ENCODE measurements at regions not wholly inside any gene's neighbourhood (a gene's known extent, or its start where the extent isn't known, plus 50 kb on each side); places are given as distances from the start of the nearest gene placed in this dataset.

DNA sequence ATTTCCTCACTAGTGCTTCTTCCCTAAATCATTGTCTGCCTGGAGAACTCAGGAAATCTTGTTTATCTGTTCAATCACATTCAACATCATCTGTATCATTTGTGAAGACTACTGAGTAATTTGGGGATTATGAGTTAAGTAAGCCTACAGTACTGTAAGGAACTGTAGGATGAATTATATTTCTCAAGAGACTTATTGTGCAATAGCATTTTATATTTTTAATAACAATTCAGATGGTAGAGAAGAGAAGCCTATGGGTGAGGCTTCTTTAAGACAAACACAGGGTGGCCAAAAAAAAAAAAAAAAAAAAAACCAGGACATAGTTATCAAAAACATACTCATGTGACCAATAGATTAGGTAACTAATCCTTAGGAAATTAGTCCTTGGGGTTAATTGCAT is 282.7 kb downstream of the FAM181B start (continued):
- TF ChIP-seq, protein P1, sequence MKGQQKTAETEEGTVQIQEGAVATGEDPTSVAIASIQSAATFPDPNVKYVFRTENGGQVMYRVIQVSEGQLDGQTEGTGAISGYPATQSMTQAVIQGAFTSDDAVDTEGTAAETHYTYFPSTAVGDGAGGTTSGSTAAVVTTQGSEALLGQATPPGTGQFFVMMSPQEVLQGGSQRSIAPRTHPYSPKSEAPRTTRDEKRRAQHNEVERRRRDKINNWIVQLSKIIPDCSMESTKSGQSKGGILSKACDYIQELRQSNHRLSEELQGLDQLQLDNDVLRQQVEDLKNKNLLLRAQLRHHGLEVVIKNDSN (IDR thresholded peaks at IDR 0.05; ENCODE audit: borderline replicate concordance, extremely low read length, insufficient read depth, low read depth, low read length) = no peak

DNA sequence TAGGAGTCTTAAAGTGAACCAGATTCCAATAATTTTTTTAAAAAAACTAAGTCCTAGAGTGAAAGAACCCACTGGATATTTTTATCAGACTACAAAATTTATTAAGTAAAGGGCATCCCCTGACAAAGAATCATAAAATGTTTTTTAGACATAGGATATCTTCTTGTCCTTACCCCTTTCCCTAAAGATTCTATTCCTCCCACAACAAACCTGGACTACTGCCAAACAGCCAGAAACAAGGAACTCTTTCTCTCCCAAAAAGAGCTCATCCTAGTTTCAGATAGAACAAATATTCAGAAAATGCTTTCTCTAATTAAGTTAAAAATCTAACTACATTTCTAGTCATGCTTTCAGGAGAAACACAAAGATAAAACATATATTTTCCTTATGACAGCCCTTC is 327.1 kb downstream of the FAM181B start:
- no peaks in the 10 kb centered on the region for H4K20me1 ChIP-seq (ENCODE audit: control insufficient read depth, insufficient read depth)
- H3K27me3 ChIP-seq (replicated peaks in 1 of 2; ENCODE audit: control insufficient read depth in 2 of 2, insufficient read depth in 2 of 2, low read length in 1 of 2) = no peaks in the 10 kb centered on the region; a peak in 1 of 4 replicates
- H3K4me3 ChIP-seq = no peak overlapping the region
- intact Hi-C loops (cut with micrococcal nuclease; ENCODE audit: unreplicated experiment) (no loop called here), in situ Hi-C loops (cut with MboI) (no loop called here)
- no peaks in the 10 kb centered on the region for H3K79me2 ChIP-seq (ENCODE audit: control insufficient read depth, insufficient read depth, low read length)
- no peak overlapping the region for H2AFZ ChIP-seq (ENCODE audit: control insufficient read depth, low read depth, low read length)
- no peaks in the 10 kb centered on the region for H3K9me3 ChIP-seq (replicated peaks; ENCODE audit: control insufficient read depth, insufficient read depth, low read length)
- H3K4me2 ChIP-seq (ENCODE audit: control insufficient read depth, insufficient read depth) = no peak overlapping the region
- no peak for DNase-seq (ENCODE audit: low read depth, low spot score)
- ATAC-seq = no peak
- no TSS peak for BruUV-seq (replicated peaks)
- FAIRE-seq = no peak
- H3K4me1 ChIP-seq (ENCODE audit: control insufficient read depth, insufficient read depth, low read length) = no peaks in the 10 kb centered on the region
- POLR2A ChIA-PET = no interaction called here
- no peak overlapping the region for H3K27ac ChIP-seq (ENCODE audit: control insufficient read depth, insufficient read depth)
- CTCF ChIA-PET = no interaction called here
- RAD21 ChIA-PET (ENCODE audit: unreplicated experiment) = no interaction called here
- SMC1A ChIA-PET (ENCODE audit: uncharacterized antibody, unreplicated experiment) = no interaction called here
- H3K36me3 ChIP-seq (ENCODE audit: control insufficient read depth in 2 of 2, insufficient read depth in 2 of 2, low read length in 1 of 2) = no peaks in the 10 kb centered on the region
- no peak for TF ChIP-seq FOXM1 (IDR thresholded peaks at IDR 0.05; ENCODE audit: low read depth, low read length)
- no peak for TF ChIP-seq RAD21 (IDR thresholded peaks at IDR 0.05; ENCODE audit: insufficient read depth, low read depth, low read length)
- no peak for TF ChIP-seq SIX5 (IDR thresholded peaks at IDR 0.05; ENCODE audit: low read depth, low read length, severe bottlenecking)
- TF ChIP-seq ETV6 (conservative IDR thresholded peaks at IDR 0.05 in 1 of 2, IDR thresholded peaks at IDR 0.05 in 1 of 2; ENCODE audit: borderline replicate concordance in 1 of 2, low read depth in 1 of 2) = no peak
- no peak for TF ChIP-seq ZNF24 (IDR thresholded peaks at IDR 0.05)
- TF ChIP-seq MEF2B (IDR thresholded peaks at IDR 0.05; ENCODE audit: partially characterized antibody, poor library complexity, severe bottlenecking) = no peak
- no peak for TF ChIP-seq CBX3 (IDR thresholded peaks at IDR 0.05; ENCODE audit: borderline replicate concordance, low read depth)
- no peak for TF ChIP-seq ZNF274 (IDR thresholded peaks at IDR 0.05; ENCODE audit: insufficient read depth, insufficient read length)
- no peak for TF ChIP-seq BACH1 (IDR thresholded peaks at IDR 0.05; ENCODE audit: borderline replicate concordance)
- no peak for TF ChIP-seq TBL1XR1 (IDR thresholded peaks at IDR 0.05; ENCODE audit: low read depth, low read length)
- TF ChIP-seq MTA2 (IDR thresholded peaks at IDR 0.05; ENCODE audit: low read depth) = no peak
- TF ChIP-seq CREB1 (IDR thresholded peaks at IDR 0.05; ENCODE audit: low read depth) = no peak
- H3K9ac ChIP-seq (ENCODE audit: control insufficient read depth, insufficient read depth, low read length) = no peak overlapping the region
